CD4-positive, alpha-beta T cell (primary cell): ENCODE measurements at regions not wholly inside any gene's neighbourhood (a gene's known extent, or its start where the extent isn't known, plus 50 kb on each side); places are given as distances from the start of the nearest gene placed in this dataset.

Experiments
- ATAC-seq: fragments of 200-7000 bp; cut with Tn5 transposase; one replicate; pipeline ENCODE4 v1.10.0; 2022; ENCODE audit warnings: mild to moderate bottlenecking; ENCODE audit not compliant: poor library complexity
- CTCF ChIA-PET: fragments of 350-600 bp; sonication (Branson Sonifier 250); formaldehyde crosslinking; loops from one replicate; lab custom pipeline; 2021; ENCODE audit warnings: antibody characterized with exemption, inconsistent platforms; lab: Charles Lee
- POLR2A ChIA-PET: fragments of 350-600 bp; sonication (Branson Sonifier 250); formaldehyde crosslinking; loops from one replicate; lab custom pipeline; 2021; ENCODE audit warnings: antibody characterized with exemption, inconsistent platforms; lab: Charles Lee
- DNase-seq, 14 experiments: peaks; one replicate each; pipeline ENCODE4 v3.0.0-alpha.2; 2013 to 2020; ENCODE audit warnings: mixed read lengths in 2 of 14
- H3K27ac ChIP-seq, 2 donors: one replicate each; pipeline versions ENCODE4 v1.5.1 to v1.7.0; 2013; ENCODE audit warnings: low read length in 2 of 2, low read depth in 1 of 2, mild to moderate bottlenecking in 1 of 2
- H3K27me3 ChIP-seq, 2 experiments: 1 replicate in 1 of 2; 2 replicates in 1 of 2; pipeline versions ENCODE4 v1.6.1 to v1.7.0; 2013; ENCODE audit warnings: low read length in 2 of 2, control low read depth in 1 of 2, mild to moderate bottlenecking in 1 of 2, moderate library complexity in 1 of 2; ENCODE audit not compliant: insufficient read depth in 2 of 2, control insufficient read depth in 1 of 2
- H3K36me3 ChIP-seq: one replicate; pipeline ENCODE4 v1.6.1; 2013; ENCODE audit warnings: low read length, control low read depth; ENCODE audit not compliant: insufficient read depth
- H3K4me1 ChIP-seq: one replicate; pipeline ENCODE4 v1.6.1; 2013; ENCODE audit warnings: low read length, control low read depth; ENCODE audit not compliant: insufficient read depth
- H3K4me3 ChIP-seq: one replicate; pipeline ENCODE4 v1.5.1; 2013; ENCODE audit warnings: mild to moderate bottlenecking, low read length, moderate library complexity
- H3K9me3 ChIP-seq, 2 experiments: 1 replicate in 1 of 2; 2 replicates in 1 of 2; pipeline versions ENCODE4 v1.6.1 to v1.7.0; 2013; ENCODE audit warnings: low read length in 2 of 2, mild to moderate bottlenecking in 2 of 2, control low read depth in 1 of 2, moderate library complexity in 1 of 2; ENCODE audit not compliant: control insufficient read depth in 1 of 2, insufficient read depth in 1 of 2
- H3K27ac Mint-ChIP-seq: one replicate; pipeline ENCODE4 v1.8.0; 2020; ENCODE audit warnings: mixed read lengths
- H3K27me3 Mint-ChIP-seq: one replicate; pipeline ENCODE4 v1.8.0; 2021; ENCODE audit warnings: mixed read lengths
- H3K36me3 Mint-ChIP-seq: one replicate; pipeline ENCODE4 v1.8.0; 2021; ENCODE audit warnings: low read depth, mixed read lengths
- H3K4me1 Mint-ChIP-seq: one replicate; pipeline ENCODE4 v1.8.0; 2021; ENCODE audit warnings: low read depth, mixed read lengths
- H3K4me3 Mint-ChIP-seq: one replicate; pipeline ENCODE4 v1.8.0; 2020; ENCODE audit warnings: mild to moderate bottlenecking, mixed read lengths
- H3K9me3 Mint-ChIP-seq: one replicate; pipeline ENCODE4 v1.8.0; 2020; ENCODE audit warnings: mixed read lengths
- CTCF ChIP-seq: fragments of 200-600 bp; IDR thresholded peaks from one replicate; pipeline ENCODE4 v1.8.0; 2022; ENCODE audit warnings: antibody characterized with exemption, mild to moderate bottlenecking
- intact Hi-C, 2 experiments: fragments of 100-400 bp; cut with DNase I in 1 of 2; cut with micrococcal nuclease in 1 of 2; formaldehyde crosslinking; loops; one replicate each; pipeline versions ENCODE4 v1.15.1 to v1.9.0; 2023 to 2025; cut with DNase I, micrococcal nuclease

- CTCF ChIA-PET = no interaction called here
- Mint-ChIP-seq H3K4me1 (no peaks in the 10 kb centered on the region), H3K36me3 (no peaks in the 10 kb centered on the region), H3K9me3 (peaks cover 9% of the 10 kb centered on the region), H3K4me3 (no peak overlapping the region), H3K27ac (no peak overlapping the region), H3K27me3 (no peaks in the 10 kb centered on the region)
- Histone ChIP-seq H3K4me1 (no peaks in the 10 kb centered on the region), H3K27ac (no peak overlapping the region), H3K27me3 (no peaks in the 10 kb centered on the region), H3K9me3 (no peaks in the 10 kb centered on the region), H3K4me3 (no peak overlapping the region), H3K36me3 (no peaks in the 10 kb centered on the region)
- TF ChIP-seq CTCF = no peak
- DNase-seq (no peak), ATAC-seq (no peak)
- POLR2A ChIA-PET = no interaction called here
- intact Hi-C loops = no loop called here
Observed at GRCh38 chr12:39010406-39010805, 105.0 kb upstream of the CPNE8 start.

GRCh38 chr12:39007619-39008018 lies 102.2 kb upstream of the CPNE8 start:
- H3K4me3 Mint-ChIP-seq = no peak overlapping the region
- no peaks in the 10 kb centered on the region for H3K36me3 Mint-ChIP-seq
- peaks cover 6% of the 10 kb centered on the region for H3K9me3 Mint-ChIP-seq
- intact Hi-C loops = no loop called here
- H3K4me3 ChIP-seq = no peak overlapping the region
- no peaks in the 10 kb centered on the region for H3K9me3 ChIP-seq
- no peak for TF ChIP-seq CTCF
- no peak overlapping the region for H3K27ac Mint-ChIP-seq
- H3K27me3 ChIP-seq = no peaks in the 10 kb centered on the region
- no peaks in the 10 kb centered on the region for H3K4me1 Mint-ChIP-seq
- CTCF ChIA-PET = no interaction called here
- H3K27ac ChIP-seq = no peak overlapping the region
- POLR2A ChIA-PET = no interaction called here
- H3K27me3 Mint-ChIP-seq = no peaks in the 10 kb centered on the region
- DNase-seq (no peak), ATAC-seq (no peak)
- no peaks in the 10 kb centered on the region for H3K36me3 ChIP-seq
- H3K4me1 ChIP-seq = no peaks in the 10 kb centered on the region

- no peaks in the 10 kb centered on the region for H3K27me3 ChIP-seq
- H3K4me3 Mint-ChIP-seq = no peak overlapping the region
- ATAC-seq (no peak), DNase-seq (no peak)
- no peaks in the 10 kb centered on the region for H3K4me1 ChIP-seq
- TF ChIP-seq CTCF = no peak
- no peaks in the 10 kb centered on the region for H3K4me1 Mint-ChIP-seq
- no peaks in the 10 kb centered on the region for H3K36me3 Mint-ChIP-seq
- no peaks in the 10 kb centered on the region for H3K9me3 ChIP-seq
- no peak overlapping the region for H3K27ac Mint-ChIP-seq
- no peaks in the 10 kb centered on the region for H3K36me3 ChIP-seq
- ChIA-PET CTCF (no interaction called here), POLR2A (no interaction called here)
- intact Hi-C loops = no loop called here
- no peak overlapping the region for H3K4me3 ChIP-seq
- H3K27me3 Mint-ChIP-seq = no peaks in the 10 kb centered on the region
- peaks cover 6% of the 10 kb centered on the region for H3K9me3 Mint-ChIP-seq
- H3K27ac ChIP-seq = no peak overlapping the region
Observed at GRCh38 chr12:39006286-39006685, 100.9 kb upstream of the CPNE8 start.
